WERI-Rb-1 (cell line): ENCODE measurements at regions not wholly inside any gene's neighbourhood (a gene's known extent, or its start where the extent isn't known, plus 50 kb on each side); places are given as distances from the start of the nearest gene placed in this dataset.

Experiments used
- DNase-seq: peaks from one replicate; pipeline ENCODE4 v3.0.0-alpha.2; 2020
- H3K27ac ChIP-seq: fragments of 250-450 bp; sonication (Bioruptor Pico); 2 replicates; pipeline ENCODE4 v1.5.1; 2020; ENCODE audit warnings: mild to moderate bottlenecking, moderate library complexity
- H3K27me3 ChIP-seq: fragments of 250-450 bp; sonication (Bioruptor Pico); 2 replicates; pipeline ENCODE4 v1.5.1; 2021; ENCODE audit warnings: mild to moderate bottlenecking, low read depth, moderate library complexity; ENCODE audit not compliant: insufficient read depth, severe bottlenecking
- H3K36me3 ChIP-seq: fragments of 250-450 bp; sonication (Bioruptor Pico); 2 replicates; pipeline ENCODE4 v1.5.1; 2020; ENCODE audit warnings: mild to moderate bottlenecking, moderate library complexity
- H3K4me3 ChIP-seq: 2 replicates; pipeline ENCODE4 v1.5.1; 2011; ENCODE audit warnings: low read depth, mild to moderate bottlenecking, control low read depth, low read length
- H3K9me3 ChIP-seq: fragments of 250-450 bp; sonication (Bioruptor Pico); 2 replicates; pipeline ENCODE4 v1.5.1; 2021; ENCODE audit warnings: mild to moderate bottlenecking, moderate library complexity; ENCODE audit not compliant: severe bottlenecking
- TF ChIP-seq, protein P1 (sequence below): IDR thresholded peaks from 2 replicates; pipeline ENCODE4 v1.5.1; 2011; ENCODE audit warnings: low read depth, mild to moderate bottlenecking, control low read depth, inconsistent platforms, low read length

DNA sequence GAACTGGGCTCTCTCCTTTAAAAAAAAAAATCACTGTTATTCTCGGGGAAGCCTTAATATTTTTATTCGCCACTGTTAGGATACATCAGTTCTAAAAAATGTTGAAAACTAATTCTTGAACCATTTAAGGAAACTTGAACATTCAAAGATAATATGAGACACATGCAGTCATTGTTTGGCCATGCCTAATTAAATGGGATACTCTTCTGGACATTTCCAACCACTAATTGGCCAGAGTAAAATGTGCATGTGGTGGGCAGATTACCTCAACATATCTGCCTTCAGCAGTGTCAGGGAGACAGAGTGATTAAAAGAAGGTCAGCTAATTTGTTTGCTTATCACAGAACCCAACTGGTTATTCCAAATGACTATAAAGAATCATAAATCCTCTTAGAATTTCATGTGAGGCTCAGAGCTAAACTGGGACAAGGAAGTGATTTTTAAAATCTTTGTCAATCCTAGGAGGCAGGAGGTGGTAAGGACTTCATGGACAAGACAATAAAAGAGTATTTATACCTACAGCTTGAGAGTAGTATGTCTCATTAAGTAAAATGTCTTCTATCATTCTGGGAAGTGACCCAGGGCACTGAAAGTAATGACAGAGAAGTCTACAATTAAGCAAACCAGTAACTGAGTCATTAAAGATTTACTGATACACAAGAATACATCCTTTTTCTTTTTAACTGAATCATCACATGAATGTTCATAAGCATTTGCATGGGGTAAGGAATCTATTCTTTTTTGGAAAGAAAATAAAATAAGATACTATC is 242.9 kb upstream of the TRPM3 start:
- Histone ChIP-seq H3K27me3 (no peaks in the 10 kb centered on the region), H3K36me3 (no peaks in the 10 kb centered on the region), H3K9me3 (no peaks in the 10 kb centered on the region), H3K27ac (peak overlapping the region; percentile 39), H3K4me3 (no peak overlapping the region)
- TF ChIP-seq, protein P1, sequence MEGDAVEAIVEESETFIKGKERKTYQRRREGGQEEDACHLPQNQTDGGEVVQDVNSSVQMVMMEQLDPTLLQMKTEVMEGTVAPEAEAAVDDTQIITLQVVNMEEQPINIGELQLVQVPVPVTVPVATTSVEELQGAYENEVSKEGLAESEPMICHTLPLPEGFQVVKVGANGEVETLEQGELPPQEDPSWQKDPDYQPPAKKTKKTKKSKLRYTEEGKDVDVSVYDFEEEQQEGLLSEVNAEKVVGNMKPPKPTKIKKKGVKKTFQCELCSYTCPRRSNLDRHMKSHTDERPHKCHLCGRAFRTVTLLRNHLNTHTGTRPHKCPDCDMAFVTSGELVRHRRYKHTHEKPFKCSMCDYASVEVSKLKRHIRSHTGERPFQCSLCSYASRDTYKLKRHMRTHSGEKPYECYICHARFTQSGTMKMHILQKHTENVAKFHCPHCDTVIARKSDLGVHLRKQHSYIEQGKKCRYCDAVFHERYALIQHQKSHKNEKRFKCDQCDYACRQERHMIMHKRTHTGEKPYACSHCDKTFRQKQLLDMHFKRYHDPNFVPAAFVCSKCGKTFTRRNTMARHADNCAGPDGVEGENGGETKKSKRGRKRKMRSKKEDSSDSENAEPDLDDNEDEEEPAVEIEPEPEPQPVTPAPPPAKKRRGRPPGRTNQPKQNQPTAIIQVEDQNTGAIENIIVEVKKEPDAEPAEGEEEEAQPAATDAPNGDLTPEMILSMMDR = no peak
- no peak for DNase-seq

DNA sequence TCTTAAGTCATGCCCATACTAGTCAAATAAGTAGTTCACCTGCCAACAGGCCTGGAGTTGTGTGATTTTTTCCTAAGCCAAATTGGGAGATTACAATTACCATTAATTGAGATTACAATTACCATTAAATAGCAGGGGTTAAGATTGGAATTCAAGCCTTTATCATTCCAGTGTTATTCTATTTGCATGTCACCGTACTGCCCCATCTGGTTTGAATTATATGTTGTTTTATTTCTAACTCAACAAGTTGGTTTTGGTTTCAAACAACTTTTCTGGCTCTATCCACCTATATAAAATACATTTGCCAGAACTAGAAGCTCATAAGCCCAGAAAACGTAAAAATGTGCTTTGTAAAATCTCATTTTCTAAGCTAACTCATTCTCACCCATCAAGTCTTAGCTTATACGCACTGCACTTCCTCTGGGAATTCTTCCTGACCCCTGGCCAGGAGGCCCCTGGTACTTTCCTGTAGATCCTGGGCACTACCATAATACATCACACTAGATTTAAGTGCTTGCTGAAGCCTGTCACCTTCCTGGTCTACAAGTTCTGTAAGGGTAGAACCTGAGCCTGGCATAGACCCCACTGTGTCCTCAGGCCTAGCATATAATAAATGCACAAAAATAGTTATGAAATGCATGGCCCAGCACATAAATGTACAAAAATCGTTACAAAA is 242.0 kb upstream of the TRPM3 start:
- TF ChIP-seq, protein P1 = no peak
- no peaks in the 10 kb centered on the region for H3K9me3 ChIP-seq
- H3K27ac ChIP-seq = no peak overlapping the region; the same call in 1 of the 2 replicates
- H3K4me3 ChIP-seq = no peak overlapping the region
- no peaks in the 10 kb centered on the region for H3K27me3 ChIP-seq
- DNase-seq = no peak
- no peaks in the 10 kb centered on the region for H3K36me3 ChIP-seq

DNA sequence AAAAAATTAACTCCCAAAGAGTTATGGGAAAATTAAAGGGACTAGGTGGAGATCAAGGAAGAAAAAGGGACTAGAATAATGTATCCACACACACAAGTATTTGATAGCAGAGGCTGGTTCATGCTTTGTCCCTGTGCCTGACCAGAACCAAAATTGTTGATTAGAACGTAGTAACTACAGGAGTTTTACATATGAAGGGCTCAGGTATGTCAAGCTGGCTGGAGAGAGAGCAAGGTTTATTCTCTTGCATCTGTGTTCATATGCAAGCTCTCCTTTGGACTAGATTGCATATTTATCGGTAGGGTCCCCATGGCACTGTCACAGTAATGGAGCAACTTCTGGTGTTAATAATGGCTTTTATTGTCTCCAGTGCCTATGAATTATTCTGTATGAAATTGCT is 239.9 kb upstream of the TRPM3 start:
- TF ChIP-seq, protein P1 = no peak

DNA sequence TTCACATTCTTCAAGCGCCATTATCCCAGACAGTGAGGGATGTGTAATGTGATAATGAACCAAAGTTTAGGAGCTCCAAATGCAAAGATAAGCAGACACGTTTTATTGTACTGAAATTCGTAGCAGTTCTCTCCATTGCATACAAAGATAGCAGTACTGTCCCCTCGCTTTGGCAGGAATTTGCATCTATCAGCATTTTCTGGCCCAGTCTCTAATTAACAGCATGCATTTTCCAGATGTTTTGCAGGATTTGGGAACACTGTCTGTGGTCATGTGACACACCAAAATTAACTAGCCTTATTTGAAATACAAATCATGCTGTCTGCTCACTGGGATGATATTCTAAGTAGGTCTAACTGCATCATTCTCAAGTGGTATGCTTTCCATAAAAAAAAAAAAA is 235.9 kb upstream of the TRPM3 start:
- H3K27me3 ChIP-seq = no peaks in the 10 kb centered on the region
- no peak for DNase-seq
- no peaks in the 10 kb centered on the region for H3K9me3 ChIP-seq
- no peaks in the 10 kb centered on the region for H3K36me3 ChIP-seq
- TF ChIP-seq, protein P1 = no peak
- H3K27ac ChIP-seq = no peak overlapping the region
- no peak overlapping the region for H3K4me3 ChIP-seq

More for the DNA sequence above, 239.9 kb upstream of the TRPM3 start:
- Histone ChIP-seq H3K27ac (no peak overlapping the region), H3K9me3 (no peaks in the 10 kb centered on the region), H3K27me3 (no peaks in the 10 kb centered on the region), H3K4me3 (no peak overlapping the region), H3K36me3 (no peaks in the 10 kb centered on the region)
- DNase-seq = no peak

DNA sequence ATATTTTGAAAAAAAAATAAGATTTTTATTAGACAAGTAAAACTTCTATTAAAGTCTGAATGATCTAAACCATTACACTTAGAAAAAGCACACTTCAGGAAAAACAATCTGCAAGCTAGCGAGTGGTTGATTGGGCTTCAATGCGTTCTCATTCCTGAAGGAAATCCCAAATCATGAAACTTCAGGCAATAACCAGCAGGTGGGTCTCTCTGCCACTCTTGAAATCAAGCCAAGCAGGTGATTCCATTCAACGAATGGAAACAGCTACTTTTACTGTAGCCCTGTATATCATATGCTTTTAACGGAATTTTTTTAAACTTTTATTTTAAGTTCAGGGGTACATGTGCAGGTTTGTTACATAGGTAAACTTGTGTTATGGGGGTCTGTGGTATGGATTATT is 234.5 kb upstream of the TRPM3 start:
- TF ChIP-seq, protein P1 = peak; percentile 42
- DNase-seq = peak; percentile 28
- no peak overlapping the region for H3K27ac ChIP-seq

More for the DNA sequence above, 234.5 kb upstream of the TRPM3 start:
- no peak overlapping the region for H3K4me3 ChIP-seq
- no peaks in the 10 kb centered on the region for H3K9me3 ChIP-seq
- H3K27me3 ChIP-seq = no peaks in the 10 kb centered on the region
- no peaks in the 10 kb centered on the region for H3K36me3 ChIP-seq
